CD14-positive monocyte (primary cell): ENCODE measurements at regions not wholly inside any gene's neighbourhood (a gene's known extent, or its start where the extent isn't known, plus 50 kb on each side); places are given as distances from the start of the nearest gene placed in this dataset.

ENCODE experiments used
- DNase-seq, 3 donors: peaks; one replicate each; pipeline ENCODE4 v3.0.0-alpha.2; 2011 to 2022
- H2AFZ ChIP-seq: 2 replicates; pipeline ENCODE4 v1.6.0; 2012; ENCODE audit warnings: mild to moderate bottlenecking, low read depth, low read length, inconsistent platforms; ENCODE audit not compliant: insufficient read depth, poor library complexity, severe bottlenecking
- H3K27ac ChIP-seq, 2 donors: 1 replicate in 1 of 2; 2 replicates in 1 of 2; pipeline ENCODE4 v1.5.1; 2012 to 2013; ENCODE audit warnings: low read length in 2 of 2, control low read depth in 1 of 2, inconsistent platforms in 1 of 2, low read depth in 1 of 2, mild to moderate bottlenecking in 1 of 2
- H3K27me3 ChIP-seq, 2 donors: one replicate each; pipeline versions ENCODE4 v1.6.0 to v1.6.1; 2011 to 2013; ENCODE audit warnings: low read length in 2 of 2; ENCODE audit not compliant: control insufficient read depth in 2 of 2, insufficient read depth in 2 of 2
- H3K36me3 ChIP-seq, 2 donors: replicated peaks in 1 of 2; 1 replicate in 1 of 2; 2 replicates in 1 of 2; pipeline versions ENCODE4 v1.5.1 to v1.6.1; 2012 to 2013; ENCODE audit warnings: low read length in 2 of 2, control low read depth in 1 of 2, inconsistent platforms in 1 of 2, mild to moderate bottlenecking in 1 of 2; ENCODE audit not compliant: insufficient read depth in 2 of 2, control insufficient read depth in 1 of 2
- H3K4me1 ChIP-seq, 2 donors: 1 replicate in 1 of 2; 2 replicates in 1 of 2; pipeline versions ENCODE4 v1.5.1 to v1.6.1; 2012 to 2013; ENCODE audit warnings: low read length in 2 of 2, control low read depth in 1 of 2, inconsistent platforms in 1 of 2, mild to moderate bottlenecking in 1 of 2, moderate library complexity in 1 of 2; ENCODE audit not compliant: insufficient read depth in 2 of 2, control insufficient read depth in 1 of 2
- H3K4me2 ChIP-seq: replicated peaks from 2 replicates; pipeline ENCODE3; 2012; ENCODE audit warnings: low read length, moderate library complexity, mild to moderate bottlenecking; ENCODE audit not compliant: poor library complexity, severe bottlenecking; ENCODE audit errors: extremely low read depth
- H3K4me3 ChIP-seq, 3 experiments: fragments of 200-600 bp in 1 of 3; sonication (generic) in 1 of 3; replicated peaks in 1 of 3; 1 replicate in 2 of 3; 2 replicates in 1 of 3; pipeline ENCODE4 v1.5.1; 2011 to 2013; ENCODE audit warnings: low read length in 3 of 3, mild to moderate bottlenecking in 3 of 3, control low read depth in 2 of 3, low read depth in 2 of 3, inconsistent platforms in 1 of 3, moderate library complexity in 1 of 3
- H3K79me2 ChIP-seq: 2 replicates; pipeline ENCODE4 v1.6.0; 2012; ENCODE audit warnings: mild to moderate bottlenecking, control low read depth, inconsistent platforms, low read length, moderate library complexity; ENCODE audit not compliant: insufficient read depth
- H3K9ac ChIP-seq: 2 replicates; pipeline ENCODE4 v1.6.0; 2017; ENCODE audit warnings: low read length, mild to moderate bottlenecking; ENCODE audit not compliant: insufficient read depth, poor library complexity, severe bottlenecking
- H3K9me3 ChIP-seq, 2 donors: replicated peaks in 1 of 2; 1 replicate in 1 of 2; 2 replicates in 1 of 2; pipeline versions ENCODE4 v1.5.1 to v1.6.1; 2012 to 2013; ENCODE audit warnings: low read length in 2 of 2, control low read depth in 1 of 2; ENCODE audit not compliant: control insufficient read depth in 1 of 2, insufficient read depth in 1 of 2
- H4K20me1 ChIP-seq: 2 replicates; pipeline ENCODE4 v1.6.0; 2012; ENCODE audit warnings: mild to moderate bottlenecking, low read length, control low read depth, moderate library complexity; ENCODE audit not compliant: insufficient read depth
- H3K27ac Mint-ChIP-seq, 7 donors: one replicate each; pipeline ENCODE4 v1.8.0; 2020; ENCODE audit warnings: mild to moderate bottlenecking in 7 of 7, mixed read lengths in 7 of 7, moderate library complexity in 6 of 7, inconsistent platforms in 2 of 7
- H3K27me3 Mint-ChIP-seq, 3 donors: one replicate each; pipeline ENCODE4 v1.8.0; 2021 to 2022; ENCODE audit warnings: low read depth in 3 of 3, mild to moderate bottlenecking in 3 of 3, mixed read lengths in 3 of 3, moderate library complexity in 3 of 3, inconsistent platforms in 1 of 3
- H3K36me3 Mint-ChIP-seq, 2 donors: one replicate each; pipeline ENCODE4 v1.8.0; 2020; ENCODE audit warnings: mixed read lengths in 2 of 2, inconsistent platforms in 1 of 2, mild to moderate bottlenecking in 1 of 2
- H3K4me1 Mint-ChIP-seq: one replicate; pipeline ENCODE4 v1.8.0; 2020; ENCODE audit warnings: mild to moderate bottlenecking, mixed read lengths
- H3K4me3 Mint-ChIP-seq, 2 donors: one replicate each; pipeline ENCODE4 v1.8.0; 2020; ENCODE audit warnings: mild to moderate bottlenecking in 2 of 2, mixed read lengths in 2 of 2, moderate library complexity in 1 of 2
- H3K9me3 Mint-ChIP-seq, 7 donors: one replicate each; pipeline ENCODE4 v1.8.0; 2020 to 2022; ENCODE audit warnings: mixed read lengths in 7 of 7, mild to moderate bottlenecking in 6 of 7, moderate library complexity in 6 of 7, inconsistent platforms in 2 of 7
- WGBS: methylation state at CpG from one replicate; pipeline ENCODE4 v1.1.5; 2013; ENCODE audit warnings: missing lambda C conversion rate; ENCODE audit not compliant: insufficient coverage; 5-methylcytosine and 5-hydroxymethylcytosine counted together
- intact Hi-C, 2 donors: fragments of 100-400 bp; cut with micrococcal nuclease; formaldehyde crosslinking; loops; one replicate each; pipeline versions ENCODE4 v1.15.0 to v1.15.1; 2023
- TF ChIP-seq, protein P1 (sequence below): fragments of 200-600 bp; IDR thresholded peaks from one replicate; pipeline ENCODE4 v1.8.0; 2022; ENCODE audit warnings: antibody characterized with exemption, mild to moderate bottlenecking

DNA sequence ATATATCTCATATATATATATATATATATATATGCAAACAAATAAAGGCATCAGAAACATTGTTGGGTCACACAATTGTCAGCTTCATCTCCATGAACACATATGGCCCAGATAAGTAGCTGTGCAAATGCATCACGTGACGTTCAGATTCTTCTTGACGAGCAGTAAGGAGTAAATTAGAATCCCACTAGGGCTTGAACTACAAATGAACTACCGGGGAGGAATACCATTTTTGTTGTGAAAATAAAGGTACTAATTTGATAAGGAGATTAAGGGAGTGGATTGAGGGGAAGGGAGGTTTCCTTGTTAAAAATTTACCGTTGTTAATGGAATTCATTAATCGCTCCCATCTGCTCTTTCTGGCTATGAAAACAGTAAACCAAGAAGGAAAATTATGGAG, 186.5 kb upstream of the COPS8 start:
- TF ChIP-seq, protein P1, sequence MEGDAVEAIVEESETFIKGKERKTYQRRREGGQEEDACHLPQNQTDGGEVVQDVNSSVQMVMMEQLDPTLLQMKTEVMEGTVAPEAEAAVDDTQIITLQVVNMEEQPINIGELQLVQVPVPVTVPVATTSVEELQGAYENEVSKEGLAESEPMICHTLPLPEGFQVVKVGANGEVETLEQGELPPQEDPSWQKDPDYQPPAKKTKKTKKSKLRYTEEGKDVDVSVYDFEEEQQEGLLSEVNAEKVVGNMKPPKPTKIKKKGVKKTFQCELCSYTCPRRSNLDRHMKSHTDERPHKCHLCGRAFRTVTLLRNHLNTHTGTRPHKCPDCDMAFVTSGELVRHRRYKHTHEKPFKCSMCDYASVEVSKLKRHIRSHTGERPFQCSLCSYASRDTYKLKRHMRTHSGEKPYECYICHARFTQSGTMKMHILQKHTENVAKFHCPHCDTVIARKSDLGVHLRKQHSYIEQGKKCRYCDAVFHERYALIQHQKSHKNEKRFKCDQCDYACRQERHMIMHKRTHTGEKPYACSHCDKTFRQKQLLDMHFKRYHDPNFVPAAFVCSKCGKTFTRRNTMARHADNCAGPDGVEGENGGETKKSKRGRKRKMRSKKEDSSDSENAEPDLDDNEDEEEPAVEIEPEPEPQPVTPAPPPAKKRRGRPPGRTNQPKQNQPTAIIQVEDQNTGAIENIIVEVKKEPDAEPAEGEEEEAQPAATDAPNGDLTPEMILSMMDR: no peak
- H3K36me3 Mint-ChIP-seq: no peaks in the 10 kb centered on the region
- no peak overlapping the region for H2AFZ ChIP-seq
- no peaks in the 10 kb centered on the region for H3K9me3 Mint-ChIP-seq
- no peaks in the 10 kb centered on the region for H3K79me2 ChIP-seq
- H3K9ac ChIP-seq: no peak overlapping the region
- H3K36me3 ChIP-seq: no peaks in the 10 kb centered on the region
- H4K20me1 ChIP-seq: no peaks in the 10 kb centered on the region
- no peaks in the 10 kb centered on the region for H3K4me1 Mint-ChIP-seq
- H3K4me1 ChIP-seq: no peaks in the 10 kb centered on the region
- no peak for DNase-seq
- WGBS: 100% methylated on average over 4 of the region's 6 CpGs
- no peak overlapping the region for H3K27ac Mint-ChIP-seq
- no peak overlapping the region for H3K4me2 ChIP-seq
- peaks cover 6 to 31% of the 10 kb centered on the region in 2 donors for H3K27me3 ChIP-seq
- H3K27ac ChIP-seq: no peak overlapping the region
- intact Hi-C loops: no loop called here
- H3K4me3 Mint-ChIP-seq: no peak overlapping the region
- no peaks in the 10 kb centered on the region for H3K9me3 ChIP-seq
- H3K4me3 ChIP-seq: no peak overlapping the region
- H3K27me3 Mint-ChIP-seq: peaks cover 26 to 45% (median 28%) of the 10 kb centered on the region in 3 donors

DNA sequence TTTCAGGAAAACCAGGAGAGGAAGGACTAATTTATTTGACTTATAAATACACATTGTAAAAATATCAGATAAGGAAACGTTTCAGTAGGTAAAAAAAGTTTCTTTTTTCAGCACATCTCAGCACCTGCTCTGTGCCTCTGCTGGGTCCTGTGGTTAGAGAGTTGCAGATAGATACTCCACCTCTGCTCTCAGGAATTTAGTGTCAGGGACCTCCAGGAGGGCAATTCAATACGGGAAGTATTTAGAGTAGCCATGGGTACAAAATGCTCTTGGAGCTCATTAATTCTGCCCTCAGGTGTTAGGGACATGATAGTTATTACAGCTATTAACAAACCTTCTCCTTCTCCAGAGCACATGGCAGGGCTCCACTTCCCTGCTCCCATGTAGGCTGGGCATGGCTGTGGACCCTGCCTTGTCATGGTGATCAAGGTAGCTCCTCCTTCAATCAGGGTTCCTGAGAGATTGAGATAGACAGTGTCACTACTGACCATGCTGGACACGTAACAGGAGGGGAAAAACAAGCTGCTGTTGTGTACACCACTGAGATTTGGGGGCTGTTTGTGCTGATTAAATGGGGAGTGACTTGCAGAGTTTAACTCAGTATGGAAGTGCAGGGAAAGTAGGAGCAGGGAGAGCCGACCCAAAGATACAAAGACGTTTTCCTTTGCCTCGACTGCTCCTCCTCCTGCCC, 185.6 kb upstream of the COPS8 start:
- Histone ChIP-seq H3K9me3 (no peaks in the 10 kb centered on the region), H3K27me3 (peaks cover 6 to 30% of the 10 kb centered on the region in 2 donors), H3K4me3 (no peak overlapping the region), H3K79me2 (no peaks in the 10 kb centered on the region), H3K4me1 (no peaks in the 10 kb centered on the region), H3K9ac (no peak overlapping the region), H3K36me3 (no peaks in the 10 kb centered on the region), H2AFZ (no peak overlapping the region), H3K4me2 (no peak overlapping the region), H4K20me1 (no peaks in the 10 kb centered on the region), H3K27ac (no peak overlapping the region)
- H3K27ac Mint-ChIP-seq: no peak overlapping the region
- peak overlapping the region in 1 of 2 donors; percentile 17 for H3K4me3 Mint-ChIP-seq
- WGBS: 93% methylated on average over 3 of the region's 6 CpGs
- intact Hi-C loops: no loop called here
- H3K27me3 Mint-ChIP-seq: peaks cover 26 to 50% (median 30%) of the 10 kb centered on the region in 3 donors
- no peaks in the 10 kb centered on the region for H3K36me3 Mint-ChIP-seq
- H3K4me1 Mint-ChIP-seq: no peaks in the 10 kb centered on the region
- no peaks in the 10 kb centered on the region for H3K9me3 Mint-ChIP-seq
- no peak for DNase-seq
- TF ChIP-seq, protein P1: no peak
